ENCODE measurements at regions not wholly inside any gene's neighbourhood (a gene's known extent, or its start where the extent isn't known, plus 50 kb on each side); places are given as distances from the start of the nearest gene placed in this dataset.
A peak's percentile ranks its signal among the peaks of the same experiment; 100 is the strongest.

- H3K4me1 ChIP-seq (ENCODE audit: insufficient read depth, low read length): no peaks in the 10 kb centered on the region
- H3K36me3 ChIP-seq (ENCODE audit: insufficient read depth, low read length): no peaks in the 10 kb centered on the region
- H3K9ac ChIP-seq (ENCODE audit: low read depth, low read length): no peak overlapping the region
- no peak overlapping the region for H3K27ac ChIP-seq (ENCODE audit: low read depth, low read length)
- no peaks in the 10 kb centered on the region for H3K27me3 ChIP-seq (ENCODE audit: insufficient read depth, low read length)
- 90% methylated on average over 3 of the region's 3 CpGs for WGBS
- no peaks in the 10 kb centered on the region for H3K9me3 ChIP-seq (ENCODE audit: insufficient read depth, low read depth, low read length)
- H3K4me3 ChIP-seq (ENCODE audit: low read length): no peak overlapping the region
Measured at GRCh38 chr4:164488114-164488513, 265.8 kb upstream of the SMIM31 start.

DNA sequence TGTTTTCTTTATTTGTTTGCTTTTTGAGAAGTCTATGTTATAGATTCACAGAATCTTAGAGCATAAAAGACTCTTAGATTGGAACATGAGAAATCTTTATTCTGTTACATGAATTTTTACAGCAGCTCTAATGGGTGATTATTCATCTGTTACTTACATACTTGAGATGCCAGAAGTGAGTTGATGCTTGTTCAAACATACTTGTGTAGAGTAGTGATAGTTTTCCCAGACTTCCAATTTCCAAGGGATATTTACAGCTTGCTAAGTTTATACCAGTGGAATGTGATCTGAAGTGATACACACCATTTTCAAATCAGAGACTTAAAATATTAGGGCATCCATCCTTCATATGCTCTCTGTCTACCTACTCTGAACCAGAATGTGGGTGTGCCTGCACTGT lies 252.9 kb upstream of the SMIM31 start:
- no peak overlapping the region for H3K27ac ChIP-seq (ENCODE audit: low read depth, low read length)
- H3K4me3 ChIP-seq (ENCODE audit: low read length): no peak overlapping the region
- H3K9me3 ChIP-seq (ENCODE audit: insufficient read depth, low read depth, low read length): no peaks in the 10 kb centered on the region
- H3K27me3 ChIP-seq (ENCODE audit: insufficient read depth, low read length): no peaks in the 10 kb centered on the region
- no peaks in the 10 kb centered on the region for H3K36me3 ChIP-seq (ENCODE audit: insufficient read depth, low read length)
- no peak overlapping the region for H3K9ac ChIP-seq (ENCODE audit: low read depth, low read length)
- no peaks in the 10 kb centered on the region for H3K4me1 ChIP-seq (ENCODE audit: insufficient read depth, low read length)

DNA sequence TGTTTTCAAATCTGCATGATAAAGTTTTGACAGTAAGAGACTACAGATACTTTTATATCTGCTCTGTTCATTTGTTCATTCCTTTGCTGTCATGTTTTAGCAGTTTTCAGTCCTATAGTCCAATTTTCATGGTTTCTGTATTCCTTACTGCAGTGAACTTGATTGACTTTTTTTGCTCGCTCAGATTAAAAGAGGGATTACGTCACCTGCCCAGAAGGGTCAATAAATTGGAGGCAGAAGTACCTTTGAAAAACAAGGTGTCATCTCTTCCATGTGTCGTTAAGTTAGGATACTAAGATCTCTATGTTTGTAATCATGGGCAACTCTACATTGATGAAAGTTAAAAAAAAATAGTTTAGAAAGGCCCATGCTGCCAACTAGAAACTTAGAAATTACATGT lies 250.1 kb upstream of the SMIM31 start:
- H3K27ac ChIP-seq (ENCODE audit: low read depth, low read length): no peak overlapping the region
- no peaks in the 10 kb centered on the region for H3K36me3 ChIP-seq (ENCODE audit: insufficient read depth, low read length)
- H3K27me3 ChIP-seq (ENCODE audit: insufficient read depth, low read length): no peaks in the 10 kb centered on the region
- H3K9me3 ChIP-seq (ENCODE audit: insufficient read depth, low read depth, low read length): no peaks in the 10 kb centered on the region
- H3K4me3 ChIP-seq (ENCODE audit: low read length): no peak overlapping the region
- 97% methylated on average over 3 of the region's 3 CpGs for WGBS
- H3K4me1 ChIP-seq (ENCODE audit: insufficient read depth, low read length): no peaks in the 10 kb centered on the region; the same call in 1 of the 2 replicates
- no peak overlapping the region for H3K9ac ChIP-seq (ENCODE audit: low read depth, low read length)

DNA sequence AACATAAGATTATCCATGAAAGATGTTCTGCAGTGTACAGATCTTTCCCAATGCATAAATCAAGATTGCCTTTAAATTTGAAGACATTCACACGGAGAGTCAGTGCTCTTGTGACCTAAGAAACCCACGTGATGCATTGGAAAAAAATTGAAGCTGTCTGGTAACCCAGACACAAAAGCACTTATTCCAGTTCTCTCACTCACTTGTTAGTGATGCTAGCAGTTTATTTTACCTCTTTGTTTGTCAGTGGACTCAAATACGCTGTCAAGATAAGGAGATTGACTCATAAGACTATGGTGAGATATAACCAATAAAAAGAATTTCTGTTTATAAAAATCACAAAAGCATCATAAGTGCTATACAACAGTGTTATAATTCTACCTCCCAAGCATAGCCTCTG lies 245.8 kb upstream of the SMIM31 start:
- H3K36me3 ChIP-seq (ENCODE audit: insufficient read depth, low read length): no peaks in the 10 kb centered on the region
- no peak overlapping the region for H3K27ac ChIP-seq (ENCODE audit: low read depth, low read length)
- H3K9ac ChIP-seq (ENCODE audit: low read depth, low read length): no peak overlapping the region
- H3K4me1 ChIP-seq (ENCODE audit: insufficient read depth, low read length): no peaks in the 10 kb centered on the region; the same call in 1 of the 2 replicates
- H3K4me3 ChIP-seq (ENCODE audit: low read length): no peak overlapping the region
- no peaks in the 10 kb centered on the region for H3K9me3 ChIP-seq (ENCODE audit: insufficient read depth, low read depth, low read length)
- no peaks in the 10 kb centered on the region for H3K27me3 ChIP-seq (ENCODE audit: insufficient read depth, low read length)
- WGBS: 88% methylated on average over 2 of the region's 3 CpGs

- no peak overlapping the region for H3K27ac ChIP-seq (ENCODE audit: low read depth, low read length)
- 83% methylated on average over 1 of the region's 1 CpG for WGBS
- no peaks in the 10 kb centered on the region for H3K36me3 ChIP-seq (ENCODE audit: insufficient read depth, low read length)
- H3K4me1 ChIP-seq (ENCODE audit: insufficient read depth, low read length): no peaks in the 10 kb centered on the region; the same call in 1 of the 2 replicates
- H3K27me3 ChIP-seq (ENCODE audit: insufficient read depth, low read length): no peaks in the 10 kb centered on the region
- H3K9me3 ChIP-seq (ENCODE audit: insufficient read depth, low read depth, low read length): no peaks in the 10 kb centered on the region
- H3K9ac ChIP-seq (ENCODE audit: low read depth, low read length): no peak overlapping the region
- H3K4me3 ChIP-seq (ENCODE audit: low read length): no peak overlapping the region
Measured at GRCh38 chr4:164508771-164509170, 245.2 kb upstream of the SMIM31 start.

GRCh38 chr4:164509951-164510350 lies 244.0 kb upstream of the SMIM31 start:
- no peak overlapping the region for H3K9ac ChIP-seq (ENCODE audit: low read depth, low read length)
- H3K36me3 ChIP-seq (ENCODE audit: insufficient read depth, low read length): no peaks in the 10 kb centered on the region
- no peaks in the 10 kb centered on the region for H3K9me3 ChIP-seq (ENCODE audit: insufficient read depth, low read depth, low read length)
- 75% methylated on average over 3 of the region's 3 CpGs for WGBS
- no peaks in the 10 kb centered on the region for H3K27me3 ChIP-seq (ENCODE audit: insufficient read depth, low read length)
- H3K27ac ChIP-seq (ENCODE audit: low read depth, low read length): no peak overlapping the region
- H3K4me1 ChIP-seq (ENCODE audit: insufficient read depth, low read length): no peaks in the 10 kb centered on the region; the same call in 1 of the 2 replicates
- H3K4me3 ChIP-seq (ENCODE audit: low read length): no peak overlapping the region

DNA sequence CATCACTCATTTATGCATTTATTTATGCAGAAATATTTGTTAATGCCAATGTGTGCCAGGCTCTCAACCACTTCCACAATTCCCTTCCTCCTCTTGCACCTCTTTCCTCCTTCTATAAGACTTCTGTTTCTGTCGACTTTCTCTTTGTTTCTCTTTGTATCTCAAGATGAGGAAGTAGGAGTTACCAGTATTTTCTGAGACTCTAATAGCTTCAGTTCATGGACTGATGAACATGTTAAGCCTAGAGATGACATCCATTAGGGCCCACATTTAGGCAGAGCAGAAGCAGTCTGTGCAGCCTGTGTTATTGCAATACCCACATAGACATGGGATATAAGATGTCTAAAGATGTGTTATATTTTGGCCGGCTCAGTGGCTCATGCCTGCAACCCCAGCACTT lies 241.8 kb upstream of the SMIM31 start:
- no peaks in the 10 kb centered on the region for H3K9me3 ChIP-seq (ENCODE audit: insufficient read depth, low read depth, low read length)
- H3K27ac ChIP-seq (ENCODE audit: low read depth, low read length): no peak overlapping the region
- WGBS: 94% methylated on average over 2 of the region's 2 CpGs
- no peaks in the 10 kb centered on the region for H3K4me1 ChIP-seq (ENCODE audit: insufficient read depth, low read length)
- H3K27me3 ChIP-seq (ENCODE audit: insufficient read depth, low read length): no peaks in the 10 kb centered on the region
- no peaks in the 10 kb centered on the region for H3K36me3 ChIP-seq (ENCODE audit: insufficient read depth, low read length)
- no peak overlapping the region for H3K9ac ChIP-seq (ENCODE audit: low read depth, low read length)
- no peak overlapping the region for H3K4me3 ChIP-seq (ENCODE audit: low read length)

GRCh38 chr4:164514765-164515164 lies 239.2 kb upstream of the SMIM31 start:
- H3K9ac ChIP-seq (ENCODE audit: low read depth, low read length): no peak overlapping the region
- no peak overlapping the region for H3K27ac ChIP-seq (ENCODE audit: low read depth, low read length)
- H3K9me3 ChIP-seq (ENCODE audit: insufficient read depth, low read depth, low read length): no peaks in the 10 kb centered on the region
- H3K4me1 ChIP-seq (ENCODE audit: insufficient read depth, low read length): no peaks in the 10 kb centered on the region
- no peaks in the 10 kb centered on the region for H3K27me3 ChIP-seq (ENCODE audit: insufficient read depth, low read length)
- no peak overlapping the region for H3K4me3 ChIP-seq (ENCODE audit: low read length)
- H3K36me3 ChIP-seq (ENCODE audit: insufficient read depth, low read length): no peaks in the 10 kb centered on the region

- H3K4me3 ChIP-seq (ENCODE audit: low read length): no peak overlapping the region
- 77% methylated on average over 4 of the region's 4 CpGs for WGBS
- peaks cover 54% of the 10 kb centered on the region for H3K4me1 ChIP-seq (ENCODE audit: insufficient read depth, low read length)
Measured at GRCh38 chr4:164524789-164525188, 229.1 kb upstream of the SMIM31 start.

DNA sequence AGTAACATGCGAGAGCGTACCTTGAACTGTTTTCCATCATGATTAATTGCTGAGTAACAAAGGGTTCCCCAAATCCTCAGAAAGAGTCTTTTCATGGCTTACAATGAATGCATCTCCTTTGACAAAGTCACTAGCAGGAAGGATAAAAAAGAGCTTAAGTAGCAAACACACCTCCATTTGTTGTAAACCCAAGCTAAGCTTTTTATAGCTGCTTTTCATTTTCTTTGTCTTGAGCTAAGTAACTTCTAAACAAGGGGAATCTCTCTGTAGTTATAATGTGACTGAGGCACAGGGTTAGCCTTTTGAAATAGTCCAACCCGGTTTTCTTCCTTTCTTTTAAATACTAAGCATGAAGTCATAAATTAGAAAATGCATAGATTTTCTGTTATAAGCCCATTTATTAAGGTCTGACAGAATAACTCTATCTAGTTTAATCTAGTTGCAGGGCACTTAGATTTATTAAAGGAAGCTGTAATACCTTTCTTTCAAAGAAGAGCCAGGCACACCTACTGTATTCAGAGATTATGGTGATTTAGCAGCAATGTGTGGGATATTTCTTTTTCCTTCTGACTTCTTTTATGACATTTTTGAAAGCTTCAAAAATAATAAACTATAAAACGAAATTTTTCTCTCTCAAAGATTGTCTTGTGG lies 226.9 kb upstream of the SMIM31 start:
- H3K27ac ChIP-seq (ENCODE audit: low read depth, low read length): peak overlapping the region; percentile 34; the same call in 1 of the 2 replicates
- WGBS: 73% methylated on average over 3 of the region's 4 CpGs
- H3K4me1 ChIP-seq (ENCODE audit: insufficient read depth, low read length): peaks cover 54% of the 10 kb centered on the region
- H3K4me3 ChIP-seq (ENCODE audit: low read length): no peak overlapping the region
- no peaks in the 10 kb centered on the region for H3K36me3 ChIP-seq (ENCODE audit: insufficient read depth, low read length)
- H3K9ac ChIP-seq (ENCODE audit: low read depth, low read length): no peak overlapping the region; the same call in 1 of the 2 replicates
- peaks cover 10% of the 10 kb centered on the region; the same call in 1 of the 2 replicates for H3K9me3 ChIP-seq (ENCODE audit: insufficient read depth, low read depth, low read length)
- no peaks in the 10 kb centered on the region for H3K27me3 ChIP-seq (ENCODE audit: insufficient read depth, low read length)

More at GRCh38 chr4:164524789-164525188, 229.1 kb upstream of the SMIM31 start:
- no peak overlapping the region for H3K27ac ChIP-seq (ENCODE audit: low read depth, low read length)
- H3K9me3 ChIP-seq (ENCODE audit: insufficient read depth, low read depth, low read length): no peaks in the 10 kb centered on the region
- no peaks in the 10 kb centered on the region for H3K27me3 ChIP-seq (ENCODE audit: insufficient read depth, low read length)
- H3K9ac ChIP-seq (ENCODE audit: low read depth, low read length): no peak overlapping the region
- H3K36me3 ChIP-seq (ENCODE audit: insufficient read depth, low read length): no peaks in the 10 kb centered on the region

GRCh38 chr4:164529058-164529457 lies 224.9 kb upstream of the SMIM31 start:
- Histone ChIP-seq H3K9ac (ENCODE audit: low read depth, low read length) (no peak overlapping the region), H3K9me3 (ENCODE audit: insufficient read depth, low read depth, low read length) (peaks cover 10% of the 10 kb centered on the region; the same call in 1 of the 2 replicates), H3K27me3 (ENCODE audit: insufficient read depth, low read length) (no peaks in the 10 kb centered on the region), H3K36me3 (ENCODE audit: insufficient read depth, low read length) (no peaks in the 10 kb centered on the region), H3K4me1 (ENCODE audit: insufficient read depth, low read length) (peaks cover 42% of the 10 kb centered on the region), H3K4me3 (ENCODE audit: low read length) (no peak overlapping the region), H3K27ac (ENCODE audit: low read depth, low read length) (no peak overlapping the region; the same call in 1 of the 2 replicates)
- 83% methylated on average over 1 of the region's 2 CpGs for WGBS

DNA sequence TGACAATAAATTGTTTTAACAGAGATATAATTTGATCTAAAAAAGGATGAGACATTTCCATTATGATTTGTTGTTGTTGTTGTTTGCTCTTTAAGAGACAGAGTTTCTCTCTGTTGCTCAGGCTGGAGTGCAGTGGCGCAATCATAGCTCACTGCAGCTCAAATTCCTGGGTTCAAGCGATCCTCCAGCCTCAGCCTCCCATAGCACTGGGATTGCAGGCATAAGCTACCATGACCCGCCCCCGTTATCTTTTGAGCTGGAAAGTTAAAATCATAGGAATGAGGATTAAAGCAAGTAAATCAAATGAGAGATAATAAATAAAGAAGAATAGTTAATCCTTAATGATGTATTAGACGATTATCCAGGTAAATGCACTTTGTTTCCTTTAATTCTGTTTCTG lies 224.4 kb upstream of the SMIM31 start:
- Histone ChIP-seq H3K4me3 (ENCODE audit: low read length) (no peak overlapping the region), H3K36me3 (ENCODE audit: insufficient read depth, low read length) (no peaks in the 10 kb centered on the region), H3K27me3 (ENCODE audit: insufficient read depth, low read length) (no peaks in the 10 kb centered on the region), H3K27ac (ENCODE audit: low read depth, low read length) (no peak overlapping the region; the same call in 1 of the 2 replicates), H3K4me1 (ENCODE audit: insufficient read depth, low read length) (peaks cover 37% of the 10 kb centered on the region), H3K9ac (ENCODE audit: low read depth, low read length) (no peak overlapping the region), H3K9me3 (ENCODE audit: insufficient read depth, low read depth, low read length) (peaks cover 10% of the 10 kb centered on the region; the same call in 1 of the 2 replicates)
- 89% methylated on average over 5 of the region's 5 CpGs for WGBS
